ENCODE measurements at regions not wholly inside any gene's neighbourhood (a gene's known extent, or its start where the extent isn't known, plus 50 kb on each side); places are given as distances from the start of the nearest gene placed in this dataset.

DNA sequence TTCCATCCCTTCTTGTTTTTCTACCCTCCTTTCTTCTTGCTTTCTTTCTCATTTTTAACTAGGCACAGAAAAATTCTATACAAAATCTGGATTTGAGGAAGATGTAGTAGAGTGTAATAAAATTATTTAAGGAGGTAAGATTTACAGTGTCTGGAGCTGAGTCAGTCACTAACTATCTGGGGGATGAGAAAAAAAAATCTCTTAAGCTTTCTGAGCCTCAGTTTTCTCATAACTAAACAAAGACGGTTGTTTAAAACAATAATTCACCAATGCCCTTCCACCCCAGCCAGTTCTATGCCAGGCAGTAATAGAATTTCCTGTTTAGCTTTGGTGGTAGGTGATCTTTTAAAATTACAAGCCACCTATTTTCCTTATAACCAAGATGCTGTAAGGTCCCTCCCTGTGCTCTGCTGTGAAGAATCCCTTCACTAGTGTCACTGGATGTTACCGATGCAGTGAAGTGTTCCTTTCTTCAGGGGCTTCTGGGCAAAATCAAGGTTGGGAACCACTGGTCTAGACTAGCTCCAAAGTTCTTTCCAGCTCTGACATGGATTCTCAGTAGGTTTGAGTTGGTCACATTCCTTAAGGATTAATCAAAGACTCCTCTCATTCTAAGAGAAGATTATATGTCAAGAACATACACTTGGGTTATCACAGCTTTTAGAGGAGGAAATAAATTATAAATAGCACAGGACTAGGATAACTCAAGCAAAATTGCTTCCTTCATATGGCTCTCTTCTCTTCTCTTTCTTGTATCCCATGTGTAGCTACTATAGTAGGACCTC is 289.0 kb downstream of the CDH2 start:
- TF ChIP-seq, protein P1, sequence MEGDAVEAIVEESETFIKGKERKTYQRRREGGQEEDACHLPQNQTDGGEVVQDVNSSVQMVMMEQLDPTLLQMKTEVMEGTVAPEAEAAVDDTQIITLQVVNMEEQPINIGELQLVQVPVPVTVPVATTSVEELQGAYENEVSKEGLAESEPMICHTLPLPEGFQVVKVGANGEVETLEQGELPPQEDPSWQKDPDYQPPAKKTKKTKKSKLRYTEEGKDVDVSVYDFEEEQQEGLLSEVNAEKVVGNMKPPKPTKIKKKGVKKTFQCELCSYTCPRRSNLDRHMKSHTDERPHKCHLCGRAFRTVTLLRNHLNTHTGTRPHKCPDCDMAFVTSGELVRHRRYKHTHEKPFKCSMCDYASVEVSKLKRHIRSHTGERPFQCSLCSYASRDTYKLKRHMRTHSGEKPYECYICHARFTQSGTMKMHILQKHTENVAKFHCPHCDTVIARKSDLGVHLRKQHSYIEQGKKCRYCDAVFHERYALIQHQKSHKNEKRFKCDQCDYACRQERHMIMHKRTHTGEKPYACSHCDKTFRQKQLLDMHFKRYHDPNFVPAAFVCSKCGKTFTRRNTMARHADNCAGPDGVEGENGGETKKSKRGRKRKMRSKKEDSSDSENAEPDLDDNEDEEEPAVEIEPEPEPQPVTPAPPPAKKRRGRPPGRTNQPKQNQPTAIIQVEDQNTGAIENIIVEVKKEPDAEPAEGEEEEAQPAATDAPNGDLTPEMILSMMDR (IDR thresholded peaks at IDR 0.05), result no peak
- TF ChIP-seq, protein P2, sequence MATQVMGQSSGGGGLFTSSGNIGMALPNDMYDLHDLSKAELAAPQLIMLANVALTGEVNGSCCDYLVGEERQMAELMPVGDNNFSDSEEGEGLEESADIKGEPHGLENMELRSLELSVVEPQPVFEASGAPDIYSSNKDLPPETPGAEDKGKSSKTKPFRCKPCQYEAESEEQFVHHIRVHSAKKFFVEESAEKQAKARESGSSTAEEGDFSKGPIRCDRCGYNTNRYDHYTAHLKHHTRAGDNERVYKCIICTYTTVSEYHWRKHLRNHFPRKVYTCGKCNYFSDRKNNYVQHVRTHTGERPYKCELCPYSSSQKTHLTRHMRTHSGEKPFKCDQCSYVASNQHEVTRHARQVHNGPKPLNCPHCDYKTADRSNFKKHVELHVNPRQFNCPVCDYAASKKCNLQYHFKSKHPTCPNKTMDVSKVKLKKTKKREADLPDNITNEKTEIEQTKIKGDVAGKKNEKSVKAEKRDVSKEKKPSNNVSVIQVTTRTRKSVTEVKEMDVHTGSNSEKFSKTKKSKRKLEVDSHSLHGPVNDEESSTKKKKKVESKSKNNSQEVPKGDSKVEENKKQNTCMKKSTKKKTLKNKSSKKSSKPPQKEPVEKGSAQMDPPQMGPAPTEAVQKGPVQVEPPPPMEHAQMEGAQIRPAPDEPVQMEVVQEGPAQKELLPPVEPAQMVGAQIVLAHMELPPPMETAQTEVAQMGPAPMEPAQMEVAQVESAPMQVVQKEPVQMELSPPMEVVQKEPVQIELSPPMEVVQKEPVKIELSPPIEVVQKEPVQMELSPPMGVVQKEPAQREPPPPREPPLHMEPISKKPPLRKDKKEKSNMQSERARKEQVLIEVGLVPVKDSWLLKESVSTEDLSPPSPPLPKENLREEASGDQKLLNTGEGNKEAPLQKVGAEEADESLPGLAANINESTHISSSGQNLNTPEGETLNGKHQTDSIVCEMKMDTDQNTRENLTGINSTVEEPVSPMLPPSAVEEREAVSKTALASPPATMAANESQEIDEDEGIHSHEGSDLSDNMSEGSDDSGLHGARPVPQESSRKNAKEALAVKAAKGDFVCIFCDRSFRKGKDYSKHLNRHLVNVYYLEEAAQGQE (IDR thresholded peaks at IDR 0.05; ENCODE audit: insufficient read depth in 1 of 2, low read depth in 2 of 2, low read length in 1 of 2), result no peak
- TF ChIP-seq SIN3A (IDR thresholded peaks at IDR 0.05; ENCODE audit: borderline replicate concordance, insufficient read depth, low read depth, low read length), result no peak

Data from Panc1 (cell line).